H9 (cell line): ENCODE measurements at regions not wholly inside any gene's neighbourhood (a gene's known extent, or its start where the extent isn't known, plus 50 kb on each side); places are given as distances from the start of the nearest gene placed in this dataset.

Experiments used
- DNase-seq: peaks from one replicate; pipeline ENCODE4 v3.0.0-alpha.2; 2017
- H2AFZ ChIP-seq: one replicate; pipeline ENCODE4 v1.6.1; 2013; ENCODE audit warnings: mild to moderate bottlenecking, low read length, control low read depth, moderate library complexity
- H2AK5ac ChIP-seq: 2 replicates; pipeline ENCODE4 v1.6.1; 2013; ENCODE audit warnings: low read length, control low read depth, mixed read lengths; ENCODE audit not compliant: insufficient read length
- H2BK120ac ChIP-seq: one replicate; pipeline ENCODE4 v1.6.1; 2013; ENCODE audit warnings: low read depth, mild to moderate bottlenecking, low read length, control low read depth, inconsistent platforms; ENCODE audit not compliant: poor library complexity, severe bottlenecking
- H2BK12ac ChIP-seq: 2 replicates; pipeline ENCODE4 v1.6.1; 2013; ENCODE audit warnings: low read length, control low read depth, mixed read lengths, low read depth; ENCODE audit not compliant: insufficient read length
- H2BK15ac ChIP-seq: 2 replicates; pipeline ENCODE4 v1.6.1; 2013; ENCODE audit warnings: low read depth, low read length, control low read depth
- H2BK20ac ChIP-seq: one replicate; pipeline ENCODE4 v1.6.1; 2013; ENCODE audit warnings: low read depth, mild to moderate bottlenecking, low read length, control low read depth, inconsistent platforms; ENCODE audit not compliant: poor library complexity, severe bottlenecking
- H2BK5ac ChIP-seq: 2 replicates; pipeline ENCODE4 v1.6.1; 2013; ENCODE audit warnings: low read length, control low read depth, mixed read lengths; ENCODE audit not compliant: insufficient read length
- H3K14ac ChIP-seq: 2 replicates; pipeline ENCODE4 v1.6.1; 2013; ENCODE audit warnings: low read length, control low read depth; ENCODE audit not compliant: insufficient read depth
- H3K18ac ChIP-seq: 2 replicates; pipeline ENCODE4 v1.6.1; 2013; ENCODE audit warnings: low read depth, mild to moderate bottlenecking, mixed read lengths, low read length, control low read depth; ENCODE audit not compliant: insufficient read length
- H3K23ac ChIP-seq: 2 replicates; pipeline ENCODE4 v1.6.1; 2013; ENCODE audit warnings: low read length, control low read depth, mixed read lengths, low read depth; ENCODE audit not compliant: insufficient read length
- H3K23me2 ChIP-seq: 2 replicates; pipeline ENCODE4 v1.6.1; 2013; ENCODE audit warnings: low read depth, mild to moderate bottlenecking, mixed read lengths, low read length, control low read depth; ENCODE audit not compliant: insufficient read length, poor library complexity, severe bottlenecking
- H3K27ac ChIP-seq: 2 replicates; pipeline ENCODE4 v1.5.1; 2013; ENCODE audit warnings: low read length, control low read depth, mixed read lengths, low read depth; ENCODE audit not compliant: insufficient read length
- H3K27me3 ChIP-seq: 2 replicates; pipeline ENCODE4 v1.6.1; 2013; ENCODE audit warnings: low read length, control low read depth, inconsistent platforms; ENCODE audit not compliant: insufficient read depth
- H3K4ac ChIP-seq: 2 replicates; pipeline ENCODE4 v1.6.1; 2013; ENCODE audit warnings: low read depth, mild to moderate bottlenecking, control low read depth, inconsistent platforms, low read length, moderate library complexity
- H3K4me1 ChIP-seq: 2 replicates; pipeline ENCODE4 v1.6.1; 2013; ENCODE audit warnings: low read length, control low read depth, inconsistent platforms; ENCODE audit not compliant: insufficient read depth
- H3K4me2 ChIP-seq: 2 replicates; pipeline ENCODE4 v1.6.1; 2013; ENCODE audit warnings: low read length, control low read depth, mixed read lengths; ENCODE audit not compliant: insufficient read length, insufficient read depth
- H3K56ac ChIP-seq: 2 replicates; pipeline ENCODE4 v1.6.1; 2013; ENCODE audit warnings: low read depth, mild to moderate bottlenecking, mixed read lengths, low read length, control low read depth; ENCODE audit not compliant: insufficient read length
- H3K79me1 ChIP-seq: 2 replicates; pipeline ENCODE4 v1.6.1; 2013; ENCODE audit warnings: low read depth, mild to moderate bottlenecking, moderate library complexity, low read length, control low read depth, inconsistent platforms; ENCODE audit not compliant: insufficient read depth, poor library complexity, severe bottlenecking
- H3K79me2 ChIP-seq: 2 replicates; pipeline ENCODE4 v1.6.1; 2013; ENCODE audit warnings: low read length, control low read depth, inconsistent platforms; ENCODE audit not compliant: insufficient read depth
- H3K9ac ChIP-seq: 2 replicates; pipeline ENCODE4 v1.6.1; 2013; ENCODE audit warnings: low read length, control low read depth, mixed read lengths; ENCODE audit not compliant: insufficient read length; ENCODE audit errors: extremely low read depth
- H3K9me3 ChIP-seq: one replicate; pipeline ENCODE4 v1.6.1; 2013; ENCODE audit warnings: low read depth, low read length, inconsistent platforms; ENCODE audit not compliant: control insufficient read depth
- H3T11ph ChIP-seq: one replicate; pipeline ENCODE4 v1.6.1; 2013; ENCODE audit warnings: mild to moderate bottlenecking, low read length, control low read depth, inconsistent platforms
- H4K20me1 ChIP-seq: one replicate; pipeline ENCODE4 v1.6.1; 2013; ENCODE audit not compliant: control insufficient read depth, insufficient read length, insufficient read depth
- H4K5ac ChIP-seq: 2 replicates; pipeline ENCODE4 v1.6.1; 2013; ENCODE audit warnings: low read depth, mild to moderate bottlenecking, mixed read lengths, low read length, control low read depth; ENCODE audit not compliant: insufficient read length
- H4K8ac ChIP-seq: replicated peaks from 2 replicates; pipeline ENCODE4 v1.6.1; 2013; ENCODE audit warnings: low read length, control low read depth, mixed read lengths, low read depth; ENCODE audit not compliant: insufficient read length
- H4K91ac ChIP-seq: 2 replicates; pipeline ENCODE4 v1.6.1; 2013; ENCODE audit warnings: low read depth, mild to moderate bottlenecking, moderate library complexity, mixed read lengths, low read length, control low read depth; ENCODE audit not compliant: insufficient read length
- H3K27ac Mint-ChIP-seq, 3 experiments: 2 replicates in 2 of 3; 3 replicates in 1 of 3; pipeline ENCODE4 v1.8.0; 2020 to 2021; ENCODE audit warnings: mixed read lengths in 3 of 3, mild to moderate bottlenecking in 1 of 3, moderate library complexity in 1 of 3
- H3K27me3 Mint-ChIP-seq: 2 replicates; pipeline ENCODE4 v1.8.0; 2021; ENCODE audit warnings: low read depth, mild to moderate bottlenecking, moderate library complexity, mixed read lengths
- H3K36me3 Mint-ChIP-seq, 3 experiments: 2 replicates in 2 of 3; 3 replicates in 1 of 3; pipeline ENCODE4 v1.8.0; 2020 to 2021; ENCODE audit warnings: low read depth in 3 of 3, mixed read lengths in 3 of 3; ENCODE audit not compliant: insufficient read depth in 1 of 3
- H3K4me1 Mint-ChIP-seq, 2 experiments: 2 replicates each; pipeline ENCODE4 v1.8.0; 2020; ENCODE audit warnings: mixed read lengths in 2 of 2
- H3K4me3 Mint-ChIP-seq, 2 experiments: 2 replicates in 1 of 2; 3 replicates in 1 of 2; pipeline ENCODE4 v1.8.0; 2020 to 2021; ENCODE audit warnings: mild to moderate bottlenecking in 2 of 2, mixed read lengths in 2 of 2, moderate library complexity in 1 of 2
- H3K9me3 Mint-ChIP-seq, 2 experiments: 2 replicates in 1 of 2; 3 replicates in 1 of 2; pipeline ENCODE4 v1.8.0; 2020; ENCODE audit warnings: mild to moderate bottlenecking in 2 of 2, mixed read lengths in 2 of 2, moderate library complexity in 1 of 2
- CTCF ChIP-seq: fragments of 200-600 bp; sonication (generic); conservative IDR thresholded peaks from 3 replicates; pipeline ENCODE4 v1.8.0; 2021; ENCODE audit warnings: antibody characterized with exemption, mild to moderate bottlenecking
- WGBS: extraction: QIAGEN DNeasy Blood & Tissue Kit; methylation state at CpG from one replicate; pipeline ENCODE4 v1.1.7; 2013; ENCODE audit warnings: missing lambda C conversion rate, low lambda C conversion rate, mixed read lengths; ENCODE audit not compliant: insufficient read length; ENCODE audit errors: extremely low coverage; 5-methylcytosine and 5-hydroxymethylcytosine counted together

DNA sequence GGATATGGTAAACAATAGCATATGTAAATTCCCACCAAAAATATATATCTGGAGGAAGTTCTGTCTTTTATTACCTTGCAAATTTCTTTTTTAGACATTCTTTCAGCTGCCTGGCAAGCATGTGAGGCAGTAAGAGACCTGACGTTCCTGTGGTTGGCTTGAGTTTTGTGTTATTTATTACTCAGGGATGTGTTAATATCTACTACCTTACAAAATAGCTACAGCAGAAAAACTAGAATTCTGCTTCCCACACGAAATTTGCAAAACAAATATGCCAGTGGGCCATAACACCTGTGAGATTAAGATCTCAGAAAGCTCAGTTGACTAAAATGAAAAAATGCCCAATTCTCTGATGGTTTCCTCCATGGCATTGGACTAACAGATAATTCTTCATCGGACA, 274.2 kb downstream of the TMEM167A start:
- Histone ChIP-seq H4K5ac (no peak overlapping the region), H3K9me3 (no peaks in the 10 kb centered on the region), H2BK15ac (no peak overlapping the region), H2BK12ac (no peak overlapping the region), H3K79me2 (no peaks in the 10 kb centered on the region), H2BK120ac (no peak overlapping the region), H3K56ac (no peak overlapping the region), H2BK5ac (no peak overlapping the region), H3K4me1 (no peaks in the 10 kb centered on the region; the same call in 1 of the 2 replicates), H3T11ph (no peak overlapping the region), H2AFZ (no peak overlapping the region), H4K20me1 (no peaks in the 10 kb centered on the region), H2BK20ac (no peak overlapping the region), H4K91ac (no peak overlapping the region), H3K18ac (no peak overlapping the region), H3K79me1 (no peaks in the 10 kb centered on the region), H3K4me2 (no peak overlapping the region), H4K8ac (no peak overlapping the region), H3K14ac (no peak overlapping the region), H3K9ac (no peak overlapping the region), H3K27me3 (no peaks in the 10 kb centered on the region), H3K4ac (no peak overlapping the region), H3K27ac (no peak overlapping the region), H3K23me2 (no peaks in the 10 kb centered on the region), H2AK5ac (no peak overlapping the region), H3K23ac (no peak overlapping the region)
- no peak for DNase-seq
- no peaks in the 10 kb centered on the region for H3K27me3 Mint-ChIP-seq
- no peaks in the 10 kb centered on the region; a peak in 1 of 7 replicates for H3K36me3 Mint-ChIP-seq
- no CpG with 5 or more reads among the region's 3 CpGs for WGBS
- no peak overlapping the region for H3K4me3 Mint-ChIP-seq
- H3K27ac Mint-ChIP-seq, result no peak overlapping the region
- H3K9me3 Mint-ChIP-seq, result no peaks in the 10 kb centered on the region; a peak in 1 of 5 replicates
- peaks cover 8 to 10% of the 10 kb centered on the region in 2 experiments for H3K4me1 Mint-ChIP-seq
- TF ChIP-seq CTCF, result no peak
